ENCODE measurements at regions not wholly inside any gene's neighbourhood (a gene's known extent, or its start where the extent isn't known, plus 50 kb on each side); places are given as distances from the start of the nearest gene placed in this dataset.
"Not testable (repeated sequence)": the region's sequence is repeated elsewhere in the genome, so short reads cannot be mapped to it uniquely, and the experiment has no call there.

- intact Hi-C loops (cut with DNase I, micrococcal nuclease) = not testable (repeated sequence)
- peak; percentile 27 for ATAC-seq
Measured at GRCh38 chrX:222800-223513, 58.2 kb upstream of the PLCXD1 start.

DNA sequence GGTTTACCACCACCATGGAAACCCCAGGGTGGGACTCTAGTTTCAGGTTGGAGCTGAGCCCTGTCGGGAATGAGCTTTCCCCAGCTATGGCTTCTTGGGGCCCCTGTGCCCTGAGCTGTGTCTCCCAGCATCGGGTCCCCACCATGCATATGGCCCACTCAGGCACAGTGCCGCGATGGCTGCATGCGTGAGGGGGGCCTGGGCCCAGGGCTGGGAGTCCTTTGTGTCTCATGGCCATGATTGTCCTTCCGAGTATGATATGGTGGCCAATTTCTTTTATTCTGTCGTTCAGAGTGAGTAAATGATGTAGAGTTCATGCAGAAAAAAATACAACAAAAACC is 57.7 kb upstream of the PLCXD1 start:
- intact Hi-C loops (cut with DNase I, micrococcal nuclease); DNase-seq: not testable (repeated sequence)
- peak; percentile 4 for ATAC-seq

More at GRCh38 chrX:222800-223513, 58.2 kb upstream of the PLCXD1 start:
- DNase-seq = not testable (repeated sequence)

DNA sequence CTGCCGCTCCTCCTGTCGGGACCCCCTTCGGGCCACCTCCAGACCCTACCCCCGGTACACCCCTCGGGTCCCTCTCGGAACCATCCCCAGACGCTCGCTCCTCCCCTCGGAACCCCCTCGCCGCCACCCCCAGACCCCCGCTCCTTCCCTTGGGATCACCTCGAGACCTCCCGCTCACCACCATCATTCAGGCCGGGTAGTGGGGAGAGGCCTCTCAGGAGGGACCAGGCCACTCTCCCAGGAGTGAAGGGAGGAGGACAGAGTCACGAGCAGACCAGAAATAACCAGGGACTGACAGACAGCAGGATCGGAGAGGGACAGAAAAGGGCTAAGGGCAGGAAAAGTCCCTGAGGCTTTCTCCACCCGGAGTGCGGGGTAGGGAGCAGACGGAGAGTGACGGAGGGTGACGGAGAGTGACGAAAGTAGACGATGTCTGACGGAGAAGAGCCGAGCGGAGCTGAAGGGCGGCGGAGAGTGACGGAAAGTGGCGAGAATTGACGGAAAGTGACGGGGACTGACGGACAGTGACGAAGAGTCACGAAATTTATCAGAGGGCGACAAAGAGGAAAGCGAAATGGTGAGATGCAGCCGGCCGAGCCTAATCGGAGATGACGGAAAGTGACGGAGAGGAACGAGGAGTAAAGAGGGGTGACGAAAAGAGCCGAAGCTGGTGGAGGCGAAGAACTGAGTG is 54.6 kb upstream of the PLCXD1 start:
- intact Hi-C loops (cut with DNase I, micrococcal nuclease); DNase-seq: not testable (repeated sequence)
- ATAC-seq = peak; percentile 77

DNA sequence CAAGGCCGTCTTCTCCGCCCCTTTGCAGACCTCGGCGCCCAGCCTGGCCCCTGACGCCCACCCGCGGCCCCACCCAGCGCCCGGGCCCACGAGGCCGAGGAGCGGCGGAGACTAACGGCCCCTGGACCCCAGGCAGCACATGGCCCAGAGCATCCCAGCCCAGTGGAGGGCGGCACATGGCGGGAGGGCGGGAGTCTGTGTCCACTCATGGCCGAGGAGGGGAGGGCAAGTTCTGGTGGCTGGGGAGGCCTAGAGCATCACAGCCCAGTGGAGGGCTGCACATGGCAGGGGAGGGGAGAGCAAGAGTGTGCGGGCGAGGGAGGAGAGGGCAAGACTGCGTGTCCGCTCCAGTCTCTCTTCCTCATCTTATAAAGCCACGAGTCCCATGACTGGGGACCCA is 53.8 kb upstream of the PLCXD1 start:
- ATAC-seq; DNase-seq; intact Hi-C loops (cut with DNase I, micrococcal nuclease): not testable (repeated sequence)

Measured in left colon (tissue), 2 donors.